ENCODE measurements at regions not wholly inside any gene's neighbourhood (a gene's known extent, or its start where the extent isn't known, plus 50 kb on each side); places are given as distances from the start of the nearest gene placed in this dataset.

- ATAC-seq (no peak), DNase-seq (no peak)
- H3K27ac ChIP-seq, result no peak overlapping the region
- WGBS, 2 donors, result 64 to 75% methylated on average over 3 of the region's 3 CpGs
- no peaks in the 10 kb centered on the region for H3K36me3 ChIP-seq (replicated peaks in 1 of 2; ENCODE audit: insufficient read depth in 1 of 2, low read depth in 2 of 2)
- H3K4me3 ChIP-seq, result no peak overlapping the region
- H3K4me1 ChIP-seq, result peaks cover 13% of the 10 kb centered on the region
- no peaks in the 10 kb centered on the region for H3K27me3 ChIP-seq
- intact Hi-C loops (cut with DNase I), result no loop called here
- no peaks in the 10 kb centered on the region for H3K9me3 ChIP-seq
- TF ChIP-seq POLR2A (IDR thresholded peaks at IDR 0.05) (no peak), CTCF (IDR thresholded peaks at IDR 0.05) (no peak)
Observed at GRCh38 chr11:134469627-134470026, 57.6 kb upstream of the B3GAT1 start.

GRCh38 chr11:134468796-134469195 lies 56.8 kb upstream of the B3GAT1 start:
- WGBS, 2 donors, result 64 to 70% methylated on average over 3 of the region's 3 CpGs
- Histone ChIP-seq H3K4me1 (peaks cover 13% of the 10 kb centered on the region), H3K27ac (no peak overlapping the region), H3K4me3 (no peak overlapping the region), H3K9me3 (no peaks in the 10 kb centered on the region), H3K36me3 (replicated peaks in 1 of 2; ENCODE audit: insufficient read depth in 1 of 2, low read depth in 2 of 2) (no peaks in the 10 kb centered on the region), H3K27me3 (no peaks in the 10 kb centered on the region)
- no peak for DNase-seq
- ATAC-seq, result no peak
- no peak for TF ChIP-seq CTCF (IDR thresholded peaks at IDR 0.05)
- TF ChIP-seq POLR2A (IDR thresholded peaks at IDR 0.05), result no peak
- intact Hi-C loops (cut with DNase I), result no loop called here

GRCh38 chr11:134468081-134468668 lies 56.1 kb upstream of the B3GAT1 start:
- intact Hi-C loops (cut with DNase I), result no loop called here
- DNase-seq (no peak), ATAC-seq (no peak)
- Histone ChIP-seq H3K27ac (no peak overlapping the region), H3K27me3 (no peaks in the 10 kb centered on the region), H3K4me3 (no peak overlapping the region), H3K9me3 (no peaks in the 10 kb centered on the region), H3K4me1 (peaks cover 13% of the 10 kb centered on the region), H3K36me3 (replicated peaks in 1 of 2; ENCODE audit: insufficient read depth in 1 of 2, low read depth in 2 of 2) (no peaks in the 10 kb centered on the region)
- TF ChIP-seq POLR2A (IDR thresholded peaks at IDR 0.05) (no peak), CTCF (IDR thresholded peaks at IDR 0.05) (no peak)
- 79 to 81% methylated on average over 9 to 10 of the region's 10 CpGs for WGBS, 2 donors

GRCh38 chr11:134466610-134467567 lies 54.8 kb upstream of the B3GAT1 start:
- peaks cover 13% of the 10 kb centered on the region for H3K4me1 ChIP-seq
- ATAC-seq (no peak), DNase-seq (no peak)
- no peak overlapping the region for H3K27ac ChIP-seq
- H3K9me3 ChIP-seq, result no peaks in the 10 kb centered on the region
- 35 to 41% methylated on average over 20 of the region's 20 CpGs for WGBS, 2 donors
- H3K36me3 ChIP-seq (replicated peaks in 1 of 2; ENCODE audit: insufficient read depth in 1 of 2, low read depth in 2 of 2), result no peaks in the 10 kb centered on the region
- H3K27me3 ChIP-seq, result no peaks in the 10 kb centered on the region
- intact Hi-C loops (cut with DNase I), result no loop called here
- H3K4me3 ChIP-seq, result no peak overlapping the region
- TF ChIP-seq CTCF (IDR thresholded peaks at IDR 0.05) (no peak), POLR2A (IDR thresholded peaks at IDR 0.05) (no peak)

Measured in body of pancreas (tissue), 4 donors.